HG02938 (cell line): ENCODE measurements at regions not wholly inside any gene's neighbourhood (a gene's known extent, or its start where the extent isn't known, plus 50 kb on each side); places are given as distances from the start of the nearest gene placed in this dataset.

ENCODE experiments used
- ATAC-seq: cut with Tn5 transposase; IDR thresholded peaks from one replicate; pipeline ENCODE4 v1.9.1; 2021; ENCODE audit warnings: mild to moderate bottlenecking, moderate library complexity; ENCODE audit not compliant: unreplicated experiment

GRCh38 chr12:94718114-94718513 lies 67.8 kb upstream of the TMCC3 start:
- no peak for ATAC-seq

- no peak for ATAC-seq
Measured at GRCh38 chr12:94717656-94718055, 67.3 kb upstream of the TMCC3 start.

GRCh38 chr12:94717108-94717507 lies 66.8 kb upstream of the TMCC3 start:
- no peak for ATAC-seq

- ATAC-seq: no peak
Measured at GRCh38 chr12:94716339-94716738, 66.0 kb upstream of the TMCC3 start.

- ATAC-seq: no peak
Measured at GRCh38 chr12:94714378-94715114, 64.2 kb upstream of the TMCC3 start.

GRCh38 chr12:94712815-94713515 lies 62.6 kb upstream of the TMCC3 start:
- ATAC-seq: no peak

- no peak for ATAC-seq
Measured at GRCh38 chr12:94710933-94711332, 60.6 kb upstream of the TMCC3 start.

GRCh38 chr12:94707892-94708291 lies 57.5 kb upstream of the TMCC3 start:
- no peak for ATAC-seq

GRCh38 chr12:94707036-94707435 lies 56.7 kb upstream of the TMCC3 start:
- no peak for ATAC-seq

GRCh38 chr12:94706250-94706661 lies 55.9 kb upstream of the TMCC3 start:
- peak; percentile 69 for ATAC-seq

- no peak for ATAC-seq
Measured at GRCh38 chr12:94705676-94706075, 55.3 kb upstream of the TMCC3 start.

- no peak for ATAC-seq
Measured at GRCh38 chr12:94704452-94705306, 54.3 kb upstream of the TMCC3 start.

- no peak for ATAC-seq
Measured at GRCh38 chr12:94702696-94703095, 52.3 kb upstream of the TMCC3 start.

GRCh38 chr12:94701711-94702110 lies 51.4 kb upstream of the TMCC3 start:
- ATAC-seq: no peak

- ATAC-seq: no peak
Measured at GRCh38 chr12:94700662-94701061, 50.3 kb upstream of the TMCC3 start.
